Fibroblast of skin of left biceps (primary cell): ENCODE measurements at regions not wholly inside any gene's neighbourhood (a gene's known extent, or its start where the extent isn't known, plus 50 kb on each side); places are given as distances from the start of the nearest gene placed in this dataset.

Experiments used
- DNase-seq, 2 experiments: peaks; one replicate each; pipeline ENCODE4 v3.0.0-alpha.2; 2013; ENCODE audit warnings: low read depth in 2 of 2

DNA sequence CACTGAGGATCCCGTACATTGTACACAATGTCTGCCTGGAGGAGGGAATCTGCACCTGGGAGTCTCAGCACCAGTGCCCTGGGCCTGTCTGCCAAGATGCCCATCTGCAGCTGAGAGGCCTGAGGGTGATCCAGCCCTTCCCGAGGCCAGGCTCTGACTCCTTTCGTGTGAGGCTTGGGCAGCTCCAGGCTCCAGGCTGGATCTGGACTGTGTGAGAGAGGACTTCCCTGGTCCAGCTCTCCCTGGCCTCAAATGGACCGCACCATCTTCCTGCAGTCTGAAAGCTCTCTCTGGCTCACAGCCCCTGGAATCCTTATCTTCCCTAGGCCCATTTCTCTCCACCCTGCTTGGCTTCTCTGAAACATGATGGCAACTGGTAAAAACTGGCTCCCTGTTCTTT lies 324.6 kb downstream of the DYSF start:
- DNase-seq: no peak

GRCh38 chr2:71776227-71776626 lies 322.9 kb downstream of the DYSF start:
- no peak for DNase-seq

DNA sequence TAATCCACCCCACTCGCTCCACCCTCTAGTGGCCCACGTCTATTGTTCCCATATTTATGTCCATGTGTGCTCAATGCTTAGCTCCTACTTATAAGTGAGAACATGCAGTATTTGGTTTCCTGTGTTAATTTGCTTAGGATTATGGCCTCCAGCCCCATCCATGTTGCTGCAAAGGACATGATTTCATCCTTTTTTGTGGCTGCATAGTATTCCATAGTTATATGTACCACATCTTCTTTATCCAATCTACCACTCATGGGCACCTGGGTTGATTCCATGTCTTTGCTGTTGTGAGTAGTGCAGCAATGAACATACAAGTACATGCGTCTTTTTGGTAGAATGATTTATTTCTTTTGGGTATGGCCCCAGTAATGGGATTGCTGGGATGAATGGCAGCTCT lies 319.9 kb downstream of the DYSF start:
- DNase-seq: no peak

- DNase-seq: no peak
These were observed 319.3 kb downstream of the DYSF start for GRCh38 chr2:71772510-71773172.

- DNase-seq: no peak
These were observed 314.3 kb downstream of the DYSF start for GRCh38 chr2:71767663-71768062.

- peak; percentile 49 to 59 for DNase-seq
These were observed 305.7 kb downstream of the DYSF start for GRCh38 chr2:71759060-71759459.

DNA sequence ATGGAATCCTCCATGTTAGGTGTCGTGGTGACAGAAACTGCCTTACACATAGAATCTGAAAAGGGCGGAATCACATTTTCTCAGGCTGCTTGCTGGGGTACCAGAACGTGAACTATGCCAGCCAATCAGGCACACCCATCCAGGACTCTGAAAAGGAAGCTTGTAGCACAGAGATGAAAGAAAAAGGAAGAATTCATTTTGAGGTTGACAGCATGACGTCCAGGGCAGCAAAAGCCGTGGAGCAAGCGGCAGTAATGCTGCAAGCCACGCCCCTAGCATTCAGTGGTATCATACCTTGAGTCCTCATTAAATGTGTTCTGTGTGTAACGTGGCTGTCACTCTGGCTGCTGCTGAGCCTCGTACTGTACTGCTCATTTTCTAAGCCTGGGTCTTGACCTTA lies 304.0 kb downstream of the DYSF start:
- DNase-seq: no peak

DNA sequence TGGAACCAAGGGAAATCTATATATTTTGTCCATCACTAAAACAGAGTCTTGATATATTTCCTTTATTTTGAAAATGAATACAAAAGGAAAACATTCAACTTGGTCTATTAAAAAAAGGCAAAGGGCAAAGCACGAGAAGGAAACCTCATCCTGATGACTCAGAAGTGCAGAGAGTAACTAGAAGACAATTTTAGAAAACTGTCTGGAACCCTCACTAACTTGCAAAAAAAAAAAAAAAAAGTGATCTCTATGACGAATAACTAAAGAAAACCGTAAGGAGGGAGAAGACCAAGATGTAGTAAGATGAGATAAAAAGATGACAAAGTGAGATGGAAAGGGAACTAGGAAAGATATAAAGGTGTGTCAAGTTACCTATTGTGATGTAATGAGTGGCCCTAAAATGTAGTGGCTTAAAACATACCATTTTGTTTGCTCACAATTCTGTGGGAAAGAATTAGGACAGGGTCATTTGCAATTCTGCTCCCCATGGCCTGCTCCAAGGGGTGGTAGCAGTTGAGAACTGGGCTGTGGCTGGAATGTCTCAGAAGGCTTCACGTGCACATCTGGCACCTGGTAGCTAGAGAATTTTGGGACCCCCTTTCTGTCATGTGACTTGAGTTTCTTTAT lies 303.0 kb downstream of the DYSF start:
- DNase-seq: no peak

GRCh38 chr2:71751590-71751989 lies 298.2 kb downstream of the DYSF start:
- no peak for DNase-seq

GRCh38 chr2:71749671-71750101 lies 296.3 kb downstream of the DYSF start:
- DNase-seq: peak; percentile 30 to 31

DNA sequence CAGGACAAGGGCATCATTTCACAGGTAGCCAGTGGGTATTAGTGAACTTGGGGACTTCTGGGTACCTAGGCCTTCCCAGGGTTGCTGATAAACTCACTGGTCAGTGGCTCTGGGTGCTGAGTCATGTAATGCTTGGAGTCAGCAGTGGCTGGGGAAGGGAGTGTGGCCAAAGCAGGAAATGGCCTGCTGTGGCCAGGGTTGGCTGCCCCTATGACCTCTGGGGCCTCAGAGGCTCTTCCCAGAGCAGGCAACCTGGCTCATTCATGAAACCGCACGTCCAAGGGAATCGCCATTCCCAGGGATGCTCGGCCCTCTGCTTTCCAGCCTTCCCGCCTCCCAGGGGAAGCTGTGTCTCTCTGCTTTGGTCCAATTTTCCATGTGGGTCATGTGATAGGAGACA lies 294.9 kb downstream of the DYSF start:
- no peak for DNase-seq

DNA sequence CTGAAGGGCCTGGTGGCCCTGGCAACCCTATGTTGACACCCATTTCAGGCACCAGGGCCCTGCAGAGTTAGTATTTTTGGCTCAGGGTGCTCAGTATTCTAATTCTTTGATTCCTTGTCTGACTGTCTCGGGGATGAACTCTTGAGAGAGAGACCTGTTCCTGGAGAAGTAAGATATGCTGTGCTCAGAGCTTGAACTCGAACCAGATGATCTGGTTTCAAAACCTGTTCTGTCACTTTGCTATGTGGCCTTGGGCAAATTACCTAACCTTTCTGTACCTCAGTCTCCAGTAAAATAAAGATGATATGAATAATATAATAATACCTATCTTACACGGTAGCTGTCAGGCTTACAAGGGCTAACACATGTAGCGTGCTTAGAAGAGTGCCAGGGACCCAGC lies 294.2 kb downstream of the DYSF start:
- no peak for DNase-seq

- no peak for DNase-seq
These were observed 293.7 kb downstream of the DYSF start for GRCh38 chr2:71746946-71747501.

DNA sequence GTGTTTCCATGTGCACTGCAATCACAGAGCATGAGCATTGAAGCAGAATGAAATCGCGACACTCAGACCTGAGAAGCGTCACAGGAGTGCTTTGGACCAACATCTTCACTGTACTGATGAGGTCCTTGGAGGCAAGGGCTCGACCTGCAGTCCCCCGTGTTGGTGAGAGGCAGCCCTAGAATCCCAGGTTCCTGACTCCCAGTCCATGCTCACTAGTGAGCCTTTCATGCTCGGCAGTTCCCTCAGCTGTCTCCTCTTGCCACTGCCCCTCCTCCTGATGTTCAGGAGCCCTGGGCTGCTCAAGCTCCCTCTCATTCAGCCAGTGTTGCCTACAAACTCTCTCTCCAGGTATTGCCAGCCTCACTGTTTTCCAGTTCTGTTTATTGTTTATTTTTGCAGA lies 291.4 kb downstream of the DYSF start:
- no peak for DNase-seq

DNA sequence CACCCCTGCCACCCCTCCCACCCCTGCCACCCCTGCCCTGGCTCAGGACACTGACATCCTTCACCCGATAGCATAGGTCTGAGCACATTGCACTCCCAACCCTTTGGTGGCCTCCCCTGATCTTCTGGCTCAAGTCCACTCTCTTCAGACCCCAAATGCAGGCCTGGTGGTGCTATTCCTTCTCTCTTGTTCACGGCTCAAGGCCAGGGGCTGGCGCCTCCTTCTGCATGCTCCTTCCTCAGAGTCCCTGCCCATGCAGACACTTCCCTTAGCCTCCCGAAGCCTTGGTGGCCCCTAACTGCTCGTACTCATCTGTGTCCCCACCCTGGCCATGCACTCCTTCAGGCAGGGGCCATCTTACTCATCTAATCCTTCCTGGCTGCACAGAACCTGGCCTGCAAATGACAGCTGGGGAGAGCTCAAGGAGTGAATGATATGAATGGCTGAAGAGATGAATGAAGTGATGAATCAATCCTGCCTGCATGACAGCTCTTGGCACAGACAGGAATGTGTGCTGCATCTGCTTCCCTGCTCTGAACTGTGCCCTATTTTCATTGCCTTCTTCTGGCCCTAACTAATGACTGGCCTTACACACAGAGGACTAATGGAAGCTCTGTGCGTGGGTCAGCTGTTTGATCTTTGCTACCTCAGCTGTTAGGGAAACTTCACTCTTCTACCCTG lies 290.8 kb downstream of the DYSF start:
- no peak for DNase-seq

GRCh38 chr2:71742953-71743601 lies 289.7 kb downstream of the DYSF start:
- peak; percentile 94 to 97 for DNase-seq

DNA sequence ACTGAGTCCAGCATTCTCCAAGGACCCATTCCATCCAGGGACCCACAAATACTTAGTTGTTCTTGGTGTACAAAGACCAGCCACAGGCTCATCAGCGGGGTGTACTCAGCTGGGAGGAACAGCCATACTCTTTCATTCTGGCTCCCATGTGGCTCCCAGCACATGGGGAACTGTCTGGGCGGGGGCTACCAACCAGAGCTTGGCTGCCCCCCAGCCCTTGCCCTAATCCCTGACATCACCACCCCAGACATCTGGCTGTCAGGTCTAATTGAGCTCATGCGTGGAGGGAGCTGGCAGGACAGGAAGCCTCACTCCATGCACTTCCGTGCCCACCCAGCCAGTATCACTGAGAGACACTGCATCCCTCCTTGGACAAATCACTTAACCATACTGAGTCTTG lies 283.6 kb downstream of the DYSF start:
- no peak for DNase-seq

DNA sequence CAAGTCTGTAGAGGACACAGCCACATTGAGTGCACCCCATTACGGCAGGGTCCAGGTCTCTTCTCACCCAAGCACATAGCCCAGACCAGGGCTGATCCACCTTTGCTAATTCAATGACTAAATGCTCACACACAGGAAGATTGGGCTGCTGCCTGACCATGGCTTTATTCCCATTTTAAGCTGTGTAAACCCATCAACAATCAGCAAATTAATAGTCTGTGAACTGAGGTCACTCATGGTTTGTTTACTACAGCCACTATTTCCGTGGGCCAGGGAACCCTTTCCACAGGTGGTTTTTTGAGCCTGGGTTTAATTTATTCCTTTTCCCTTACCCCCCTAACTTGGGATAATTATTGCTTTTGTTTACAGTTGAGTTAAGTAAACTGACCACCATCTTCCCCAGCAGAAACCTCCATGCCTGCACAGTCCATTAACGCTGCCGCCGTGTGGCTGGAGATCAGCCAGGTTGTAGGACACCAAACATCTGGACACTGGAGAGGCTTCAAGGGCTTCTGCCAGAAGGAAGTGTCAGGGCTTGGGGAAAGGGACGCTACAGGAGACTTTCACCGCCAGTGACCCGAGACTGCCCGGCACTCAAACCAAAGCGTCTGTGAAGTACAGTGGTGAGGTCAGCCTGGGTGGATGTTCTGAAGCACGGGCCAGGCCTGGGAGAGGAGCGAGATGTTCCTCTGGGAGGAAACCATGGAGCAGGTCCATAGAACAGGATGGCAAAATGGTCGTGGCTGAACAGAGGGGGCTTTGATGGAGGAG lies 282.9 kb downstream of the DYSF start:
- no peak for DNase-seq
